ENCODE measurements at regions not wholly inside any gene's neighbourhood (a gene's known extent, or its start where the extent isn't known, plus 50 kb on each side); places are given as distances from the start of the nearest gene placed in this dataset.

DNA sequence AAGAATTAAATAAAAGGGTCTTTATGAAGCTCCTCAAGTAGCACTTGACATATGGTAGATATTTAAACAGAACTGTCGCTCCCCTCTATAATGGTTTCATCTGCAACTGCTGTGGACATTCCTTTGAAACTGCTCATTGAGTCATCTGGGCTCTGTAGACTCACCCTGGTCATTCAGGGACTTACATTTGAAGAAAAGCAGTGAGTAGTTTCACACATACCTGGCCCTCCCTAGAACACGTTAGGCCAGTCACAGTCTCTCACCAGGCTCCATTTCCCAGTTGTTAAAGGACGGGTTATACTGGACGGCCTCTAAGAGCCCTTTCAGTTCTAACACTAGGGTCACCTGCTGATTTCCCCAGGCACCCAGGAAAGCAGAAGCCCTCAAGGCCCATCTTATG, 217.0 kb downstream of the BCL11B start:
- TF ChIP-seq, protein P1, sequence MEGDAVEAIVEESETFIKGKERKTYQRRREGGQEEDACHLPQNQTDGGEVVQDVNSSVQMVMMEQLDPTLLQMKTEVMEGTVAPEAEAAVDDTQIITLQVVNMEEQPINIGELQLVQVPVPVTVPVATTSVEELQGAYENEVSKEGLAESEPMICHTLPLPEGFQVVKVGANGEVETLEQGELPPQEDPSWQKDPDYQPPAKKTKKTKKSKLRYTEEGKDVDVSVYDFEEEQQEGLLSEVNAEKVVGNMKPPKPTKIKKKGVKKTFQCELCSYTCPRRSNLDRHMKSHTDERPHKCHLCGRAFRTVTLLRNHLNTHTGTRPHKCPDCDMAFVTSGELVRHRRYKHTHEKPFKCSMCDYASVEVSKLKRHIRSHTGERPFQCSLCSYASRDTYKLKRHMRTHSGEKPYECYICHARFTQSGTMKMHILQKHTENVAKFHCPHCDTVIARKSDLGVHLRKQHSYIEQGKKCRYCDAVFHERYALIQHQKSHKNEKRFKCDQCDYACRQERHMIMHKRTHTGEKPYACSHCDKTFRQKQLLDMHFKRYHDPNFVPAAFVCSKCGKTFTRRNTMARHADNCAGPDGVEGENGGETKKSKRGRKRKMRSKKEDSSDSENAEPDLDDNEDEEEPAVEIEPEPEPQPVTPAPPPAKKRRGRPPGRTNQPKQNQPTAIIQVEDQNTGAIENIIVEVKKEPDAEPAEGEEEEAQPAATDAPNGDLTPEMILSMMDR (IDR thresholded peaks at IDR 0.05) = no peak
- TF ChIP-seq ZFX (IDR thresholded peaks at IDR 0.05; ENCODE audit: borderline replicate concordance) = no peak
